HepG2 (cell line): ENCODE measurements at regions not wholly inside any gene's neighbourhood (a gene's known extent, or its start where the extent isn't known, plus 50 kb on each side); places are given as distances from the start of the nearest gene placed in this dataset.

Source experiments
- ATAC-seq: fragments of 200-7000 bp; cut with Tn5 transposase; 3 replicates; pipeline ENCODE4 v1.9.1; 2020; ENCODE audit warnings: mild to moderate bottlenecking, moderate library complexity
- BruUV-seq: library from RNA; stranded (reverse); fragments of 400-500 nt; replicated peaks from 2 replicates; lab custom pipeline; 2021; lab: Mats Ljungman, UMichigan
- CTCF ChIA-PET: fragments of 300-600 bp; formaldehyde crosslinking; extraction: SDS; loops from one replicate; lab custom pipeline; 2021; ENCODE audit warnings: low total read pairs, inconsistent platforms, low intra/inter-chr PET ratio; lab: Yijun Ruan, JAX
- POLR2A ChIA-PET: fragments of 350-600 bp; sonication (Branson Sonifier 250); formaldehyde crosslinking; loops from one replicate; lab custom pipeline; 2020; ENCODE audit warnings: antibody characterized with exemption, inconsistent platforms; lab: Yijun Ruan, JAX
- DNase-seq: peaks from one replicate; pipeline ENCODE4 v3.0.0-alpha.2; 2015; ENCODE audit warnings: low spot score
- FAIRE-seq: peaks from 3 replicates; lab custom pipeline; 2011; peaks lifted over from hg19 to GRCh38; lab: Jason Lieb, UNC
- H2AFZ ChIP-seq: one replicate; pipeline ENCODE4 v1.6.1; 2011; ENCODE audit warnings: low read length, inconsistent platforms
- H3K27ac ChIP-seq: fragments of 300-600 bp; 3 replicates; pipeline ENCODE4 v1.8.0; 2011; ENCODE audit warnings: mixed run types, mild to moderate bottlenecking, mixed read lengths, low read length, inconsistent platforms; ENCODE audit not compliant: insufficient read depth; ENCODE audit errors: extremely low read length
- H3K27me3 ChIP-seq, 2 experiments: fragments of 200-600 bp in 1 of 2; 2 replicates in 1 of 2; 3 replicates in 1 of 2; pipeline versions ENCODE4 v1.6.0 to v1.8.0; 2011; ENCODE audit warnings: low read length in 2 of 2, mild to moderate bottlenecking in 2 of 2, moderate library complexity in 2 of 2, inconsistent platforms in 1 of 2; ENCODE audit not compliant: insufficient read depth in 2 of 2, control insufficient read depth in 1 of 2
- H3K36me3 ChIP-seq, 2 experiments: fragments of 200-600 bp in 1 of 2; replicated peaks in 1 of 2; 2 replicates in 1 of 2; 3 replicates in 1 of 2; pipeline versions ENCODE4 v1.5.1 to v1.8.0; 2011; ENCODE audit warnings: low read length in 2 of 2, inconsistent platforms in 1 of 2; ENCODE audit not compliant: insufficient read depth in 2 of 2, control insufficient read depth in 1 of 2
- H3K4me1 ChIP-seq: 2 replicates; pipeline ENCODE4 v1.5.1; 2012; ENCODE audit warnings: low read length, inconsistent platforms; ENCODE audit not compliant: insufficient read depth
- H3K4me2 ChIP-seq: 2 replicates; pipeline ENCODE4 v1.6.0; 2011; ENCODE audit warnings: low read depth, low read length, inconsistent platforms
- H3K4me3 ChIP-seq, 3 experiments: fragments of 200-600 bp in 1 of 3; sonication (generic), shearing (Covaris generic) in 1 of 3; replicated peaks in 1 of 3; 2 replicates each; pipeline ENCODE4 v1.5.1; 2011 to 2016; ENCODE audit warnings: low read length in 3 of 3, inconsistent platforms in 2 of 3, low read depth in 2 of 3, mild to moderate bottlenecking in 2 of 3, control low read depth in 1 of 3, mixed read lengths in 1 of 3; ENCODE audit not compliant: insufficient read depth in 1 of 3
- H3K79me2 ChIP-seq: one replicate; pipeline ENCODE4 v1.6.1; 2011; ENCODE audit warnings: low read length, inconsistent platforms; ENCODE audit not compliant: insufficient read depth
- H3K9ac ChIP-seq: 2 replicates; pipeline ENCODE4 v1.6.0; 2011; ENCODE audit warnings: mild to moderate bottlenecking, low read depth, low read length, inconsistent platforms; ENCODE audit not compliant: insufficient read depth
- H3K9me3 ChIP-seq: 2 replicates; pipeline ENCODE4 v1.5.1; 2012; ENCODE audit warnings: mild to moderate bottlenecking, low read length
- H4K20me1 ChIP-seq: 2 replicates; pipeline ENCODE4 v1.6.0; 2011; ENCODE audit warnings: inconsistent platforms, mild to moderate bottlenecking, low read length, moderate library complexity; ENCODE audit not compliant: insufficient read depth
- ATF6 ChIP-seq: sonication (generic); formaldehyde crosslinking; conservative IDR thresholded peaks from 2 replicates; pipeline ENCODE4 v1.4.0; 2020; ENCODE audit warnings: missing genetic modification reagents
- HMGA1 ChIP-seq: sonication (generic); formaldehyde crosslinking; conservative IDR thresholded peaks from 2 replicates; pipeline ENCODE4 v1.4.0; 2020; ENCODE audit warnings: missing genetic modification reagents
- RXRB ChIP-seq: IDR thresholded peaks from 2 replicates; pipeline ENCODE4 v1.6.1; 2016; ENCODE audit warnings: borderline replicate concordance, missing genetic modification reagents, missing compliant biosample characterization
- U2AF1 ChIP-seq: fragments of 200-400 bp; formaldehyde crosslinking; optimal IDR thresholded peaks from 2 replicates; pipeline ENCODE3; 2017; ENCODE audit warnings: mild to moderate bottlenecking, low read depth, low read length
- ZC3H13 ChIP-seq: sonication (generic); formaldehyde crosslinking; IDR thresholded peaks from 2 replicates; pipeline ENCODE4 v1.8.1; 2023; ENCODE audit warnings: mild to moderate bottlenecking, missing genetic modification reagents, moderate library complexity
- ZFP62 ChIP-seq: sonication (generic); formaldehyde crosslinking; IDR thresholded peaks from 2 replicates; pipeline ENCODE4 v1.4.0; 2020; ENCODE audit warnings: missing genetic modification reagents
- ZNF776 ChIP-seq: sonication (generic); formaldehyde crosslinking; IDR thresholded peaks from 2 replicates; pipeline ENCODE4 v1.4.0; 2020; ENCODE audit warnings: mild to moderate bottlenecking, missing genetic modification reagents
- ZNF788 ChIP-seq: sonication (generic); formaldehyde crosslinking; IDR thresholded peaks from 2 replicates; pipeline ENCODE4 v1.5.0; 2020; ENCODE audit warnings: mild to moderate bottlenecking, missing genetic modification reagents, borderline replicate concordance
- WGBS: methylation state at CpG from one replicate; pipeline ENCODE4 v1.1.6; 2017; ENCODE audit warnings: low lambda C conversion rate; 5-methylcytosine and 5-hydroxymethylcytosine counted together
- in situ Hi-C: cut with HindIII; loops from 2 replicates; pipeline ENCODE4 v1.10.0; 2017; ENCODE audit warnings: low pct_unique_long_range_greater_than_20kb; ENCODE audit not compliant: extremely low pct_ligation_motif_present
- intact Hi-C: fragments of 100-400 bp; cut with micrococcal nuclease; formaldehyde crosslinking; loops from one replicate; pipeline ENCODE4 v1.10.0; 2022; ENCODE audit not compliant: unreplicated experiment

GRCh38 chr1:200474633-200475032 is 64.8 kb upstream of the ZNF281 start:
- Histone ChIP-seq H3K36me3 (no peaks in the 10 kb centered on the region), H3K79me2 (no peaks in the 10 kb centered on the region), H3K4me3 (no peak overlapping the region), H2AFZ (no peak overlapping the region), H3K27ac (no peak overlapping the region), H3K9ac (no peak overlapping the region), H3K27me3 (peaks cover 2 to 9% of the 10 kb centered on the region in 2 experiments; a peak in 3 of 5 replicates), H3K4me1 (peaks cover 23% of the 10 kb centered on the region), H4K20me1 (no peaks in the 10 kb centered on the region), H3K4me2 (no peak overlapping the region), H3K9me3 (no peaks in the 10 kb centered on the region)
- CTCF ChIA-PET, result no interaction called here
- DNase-seq, result no peak
- TF ChIP-seq ZC3H13 (CRISPR knock-in tag), result no peak
- TF ChIP-seq ATF6 (CRISPR knock-in tag), result no peak
- TF ChIP-seq U2AF1, result no peak
- no peak for FAIRE-seq
- ATAC-seq, result no peak
- 26% methylated on average over 3 of the region's 3 CpGs for WGBS
- BruUV-seq, result no TSS peak
- POLR2A ChIA-PET, result no interaction called here
- in situ Hi-C loops (no loop called here), intact Hi-C loops (no loop called here)

- ATAC-seq (no peak), DNase-seq (no peak), FAIRE-seq (no peak)
- Histone ChIP-seq H3K9ac (no peak overlapping the region), H3K4me3 (no peak overlapping the region), H4K20me1 (no peaks in the 10 kb centered on the region), H3K9me3 (no peaks in the 10 kb centered on the region), H3K4me1 (peaks cover 16% of the 10 kb centered on the region), H3K27me3 (peaks cover 2 to 9% of the 10 kb centered on the region in 2 experiments; a peak in 3 of 5 replicates), H3K36me3 (no peaks in the 10 kb centered on the region), H3K27ac (no peak overlapping the region), H2AFZ (no peak overlapping the region), H3K79me2 (no peaks in the 10 kb centered on the region), H3K4me2 (no peak overlapping the region)
- 51% methylated on average over 12 of the region's 12 CpGs for WGBS
- in situ Hi-C loops, result no loop called here
- CTCF ChIA-PET, result no interaction called here
- intact Hi-C loops, result no loop called here
- POLR2A ChIA-PET, result no interaction called here
- BruUV-seq, result no TSS peak
- no peak for TF ChIP-seq HMGA1 (CRISPR knock-in tag)
- TF ChIP-seq ZNF788, result no peak
- TF ChIP-seq ZFP62 (CRISPR knock-in tag), result no peak
- TF ChIP-seq RXRB (CRISPR knock-in tag), result no peak
- no peak for TF ChIP-seq ZNF776 (CRISPR knock-in tag)
Observed at GRCh38 chr1:200473698-200474371, 64.0 kb upstream of the ZNF281 start.
